GF-D8 (cell line): ENCODE measurements at regions not wholly inside any gene's neighbourhood (a gene's known extent, or its start where the extent isn't known, plus 50 kb on each side); places are given as distances from the start of the nearest gene placed in this dataset.
"Not testable (repeated sequence)": the region's sequence is repeated elsewhere in the genome, so short reads cannot be mapped to it uniquely, and the experiment has no call there.

Source experiments
- DNase-seq: peaks from one replicate; lab custom pipeline; 2025; lab: John Stamatoyannopoulos, UW

DNA sequence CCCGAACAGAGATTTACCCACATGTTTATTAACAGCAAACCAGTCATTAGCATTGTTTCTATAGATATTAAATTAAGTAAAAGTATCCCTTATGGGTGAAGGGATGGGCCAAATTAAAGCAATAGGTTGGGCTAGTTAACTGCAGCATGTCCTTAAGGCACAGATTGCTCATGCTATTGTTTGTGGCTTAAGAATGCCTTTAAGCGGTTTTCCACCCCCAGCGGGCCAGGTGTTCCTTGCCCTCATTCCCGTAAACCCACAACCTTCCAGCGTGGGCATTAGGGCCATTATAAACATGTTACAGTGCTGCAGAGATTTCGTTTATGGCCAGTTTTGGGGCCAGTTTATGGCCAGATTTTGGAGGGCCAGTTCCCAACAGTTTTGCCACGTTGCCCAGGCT lies 245.3 kb upstream of the PROK2 start:
- DNase-seq = not testable (repeated sequence)

DNA sequence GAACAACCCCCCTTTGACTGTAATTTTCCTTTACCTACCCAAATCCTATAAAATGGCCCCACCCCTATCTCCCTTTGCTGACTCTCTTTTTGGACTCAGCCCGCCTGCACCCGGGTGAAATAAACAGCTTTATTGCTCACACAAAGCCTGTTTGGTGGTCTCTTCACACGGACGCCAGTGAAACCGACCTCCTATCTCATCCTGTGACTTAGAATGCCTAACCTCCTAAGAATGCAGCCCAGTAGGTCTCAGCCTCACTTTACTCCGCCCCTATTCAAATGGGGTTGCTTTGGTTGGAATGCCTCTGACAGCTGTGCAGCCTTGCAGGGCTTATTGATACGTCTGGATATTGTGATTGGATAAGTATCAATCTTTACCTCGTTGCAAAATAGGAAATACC lies 243.8 kb upstream of the PROK2 start:
- not testable (repeated sequence) for DNase-seq

DNA sequence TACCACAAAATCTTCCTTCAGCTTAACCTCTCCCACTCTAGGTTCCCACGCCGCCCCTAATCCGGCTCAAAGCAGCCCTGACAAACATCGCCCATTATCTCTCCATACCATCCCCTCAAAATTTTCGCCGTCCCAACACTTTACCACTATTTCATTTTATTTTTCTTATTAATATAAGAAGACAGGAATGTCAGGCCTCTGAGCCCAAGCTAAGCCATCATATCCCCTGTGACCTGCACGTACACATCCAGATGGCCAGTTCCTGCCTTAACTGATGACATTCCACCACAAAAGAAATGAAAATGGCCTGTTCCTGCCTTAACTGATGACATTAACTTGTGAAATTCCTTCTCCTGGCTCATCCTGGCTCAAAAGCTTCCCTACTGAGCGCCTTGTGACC lies 243.4 kb upstream of the PROK2 start:
- not testable (repeated sequence) for DNase-seq

DNA sequence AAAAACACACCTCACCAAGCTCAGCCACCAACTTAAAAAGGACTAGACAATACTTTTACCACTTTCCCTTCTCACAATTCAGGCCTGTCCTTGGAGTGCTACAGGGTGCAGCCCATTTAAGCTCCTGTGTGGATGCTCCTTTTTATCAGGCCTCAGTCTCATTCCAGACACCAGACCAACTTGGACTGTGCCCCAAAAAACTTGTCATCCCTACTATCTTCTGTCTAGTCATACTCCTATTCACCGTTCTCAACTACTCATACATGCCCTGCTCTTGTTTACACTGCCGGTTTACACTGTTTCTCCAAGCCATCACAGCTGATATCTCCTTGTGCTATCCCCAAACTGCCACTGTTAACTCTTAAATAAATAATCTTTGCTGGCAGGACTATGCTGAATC lies 242.8 kb upstream of the PROK2 start:
- DNase-seq = not testable (repeated sequence)

DNA sequence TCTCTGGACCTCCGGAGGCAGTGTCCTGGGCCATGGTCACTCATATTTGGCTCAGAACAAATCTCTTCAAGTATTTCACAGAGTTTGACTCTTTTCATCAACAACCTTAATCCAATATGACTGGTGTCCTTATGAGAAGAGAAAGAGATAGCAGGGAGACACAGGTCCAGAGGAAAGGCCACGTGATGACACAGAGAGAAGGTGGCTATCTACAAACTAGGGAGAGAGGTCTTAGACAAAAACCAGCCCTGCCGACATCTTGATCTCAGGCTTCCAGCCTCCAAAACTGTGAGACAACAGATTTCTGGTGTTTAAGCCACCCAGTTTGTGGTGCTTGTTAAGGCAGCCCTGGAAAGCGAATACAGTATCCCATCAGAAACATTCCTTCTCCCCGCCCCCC lies 237.1 kb upstream of the PROK2 start:
- DNase-seq = no peak

DNA sequence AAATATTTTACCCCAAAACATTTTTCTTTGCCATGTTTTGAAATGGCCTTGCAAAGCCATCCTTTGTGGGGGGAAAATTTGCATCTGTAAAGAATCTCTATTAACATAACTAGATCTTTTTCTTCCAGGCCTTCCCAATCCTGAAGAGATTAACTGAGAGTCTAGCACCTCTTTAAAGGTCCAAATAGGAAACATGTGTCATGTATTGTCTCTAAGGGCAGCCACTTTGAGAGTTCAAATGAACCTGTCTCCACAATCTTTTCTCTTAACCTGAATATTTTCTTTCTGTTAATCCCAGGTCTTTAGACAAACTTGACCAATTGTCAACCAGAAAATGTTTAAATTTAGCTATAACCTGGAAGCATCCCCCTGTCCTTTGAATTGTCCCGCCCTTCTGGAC lies 236.6 kb upstream of the PROK2 start:
- no peak for DNase-seq

DNA sequence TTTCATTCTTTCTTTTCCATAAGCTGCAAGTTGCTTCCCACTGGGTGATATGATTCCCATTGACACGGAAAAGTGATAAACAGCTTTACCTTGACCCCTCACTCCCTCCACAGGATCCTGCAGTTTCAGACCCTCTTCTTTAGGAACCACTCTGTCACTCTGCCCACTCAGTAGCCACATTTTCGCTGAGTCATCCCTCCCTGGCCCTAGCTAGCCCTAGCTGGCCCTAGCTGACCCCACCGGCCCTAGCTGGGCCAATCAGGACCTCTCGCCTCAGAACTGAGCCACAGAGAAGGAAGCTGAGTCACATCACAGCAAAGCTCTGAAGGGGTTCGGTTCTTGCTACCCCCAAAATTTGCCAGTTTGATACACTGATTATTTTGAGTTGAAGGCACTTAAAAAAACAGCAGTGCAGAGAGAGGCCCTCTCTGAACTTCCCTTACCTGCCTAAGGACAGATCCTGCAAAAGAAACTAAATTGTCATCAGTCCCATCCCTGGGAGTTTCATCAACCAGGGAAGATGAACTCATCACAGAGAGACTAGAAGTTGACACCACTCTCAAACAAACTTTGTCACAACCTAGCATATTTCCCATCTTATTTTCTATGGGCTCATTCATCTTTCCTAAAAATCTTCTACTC lies 233.5 kb upstream of the PROK2 start:
- DNase-seq = no peak

DNA sequence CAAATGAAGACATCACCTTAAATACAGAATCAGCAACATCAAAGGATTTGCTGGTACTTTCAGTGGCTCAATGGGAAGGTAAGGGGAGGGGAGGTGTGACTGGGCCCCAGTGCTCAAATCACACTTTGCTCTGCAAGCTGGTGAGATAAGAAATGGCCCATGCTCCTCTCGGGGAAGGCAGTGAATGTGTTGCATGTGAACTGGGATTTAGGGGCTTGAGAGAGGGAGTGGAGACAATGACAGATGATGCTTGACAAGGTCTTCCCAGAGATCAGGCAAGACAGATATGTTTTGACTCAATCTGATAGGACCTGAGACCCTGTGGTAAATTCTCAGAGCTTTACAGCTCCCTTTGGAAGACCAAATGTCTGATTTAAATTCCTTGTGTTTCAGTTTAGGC lies 233.0 kb upstream of the PROK2 start:
- DNase-seq = no peak

DNA sequence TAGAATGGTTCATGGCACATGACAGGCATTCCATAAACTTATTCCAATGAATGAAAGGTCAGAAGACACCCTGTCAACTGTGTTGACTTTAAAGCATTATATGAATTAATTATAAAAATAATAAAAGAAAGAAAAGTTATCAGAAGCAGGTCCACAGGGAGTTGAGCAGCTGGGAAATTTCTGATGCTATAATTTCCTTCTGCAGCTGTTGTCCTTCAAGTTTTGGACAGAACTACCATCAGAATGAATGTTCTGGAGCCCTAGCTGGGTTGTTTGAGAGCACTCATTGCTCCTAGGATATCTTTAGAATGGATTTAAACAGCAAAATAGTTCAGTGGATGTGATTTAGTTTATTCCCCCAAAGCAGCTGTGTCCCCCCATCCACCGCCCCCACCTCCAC lies 232.4 kb upstream of the PROK2 start:
- no peak for DNase-seq

DNA sequence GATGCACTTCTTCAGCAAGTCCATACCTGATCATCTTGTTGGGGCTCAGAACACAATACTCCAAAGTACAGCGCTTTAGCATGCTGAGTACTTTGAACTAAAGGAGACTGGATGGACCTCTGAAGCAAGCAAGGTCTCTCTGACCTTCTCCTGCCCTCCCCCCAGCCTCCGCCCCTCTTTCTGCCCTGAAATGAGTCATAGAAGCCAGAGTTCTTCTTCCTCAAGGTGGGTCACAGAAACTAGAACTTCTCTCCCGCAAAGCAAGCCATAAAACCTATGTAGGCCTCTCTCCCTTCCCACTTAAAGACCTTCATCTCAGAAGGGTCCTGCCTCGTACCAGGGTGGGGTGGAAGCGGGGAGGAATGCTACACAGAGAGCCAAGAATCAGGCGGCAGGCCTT lies 230.5 kb upstream of the PROK2 start:
- DNase-seq = no peak

DNA sequence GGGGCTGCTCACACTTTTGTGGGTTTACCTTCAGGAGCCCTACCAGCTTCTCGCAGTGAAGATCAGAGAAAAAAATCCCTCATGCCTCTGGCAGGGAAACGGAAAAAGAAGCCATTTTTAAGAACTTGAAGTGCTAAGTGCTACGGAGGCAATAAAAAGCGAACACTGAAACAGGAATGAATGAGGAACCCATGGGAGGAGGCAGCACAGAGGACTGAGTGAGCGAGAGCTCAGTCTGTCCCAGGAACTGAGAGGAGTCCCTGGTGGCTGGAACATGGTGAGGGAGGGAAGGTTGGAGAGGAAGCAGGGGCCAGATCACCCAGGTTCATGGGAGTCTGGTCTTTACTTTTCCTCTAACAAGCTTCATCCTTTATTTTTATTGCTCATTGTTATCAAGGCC lies 228.1 kb upstream of the PROK2 start:
- DNase-seq = no peak

DNA sequence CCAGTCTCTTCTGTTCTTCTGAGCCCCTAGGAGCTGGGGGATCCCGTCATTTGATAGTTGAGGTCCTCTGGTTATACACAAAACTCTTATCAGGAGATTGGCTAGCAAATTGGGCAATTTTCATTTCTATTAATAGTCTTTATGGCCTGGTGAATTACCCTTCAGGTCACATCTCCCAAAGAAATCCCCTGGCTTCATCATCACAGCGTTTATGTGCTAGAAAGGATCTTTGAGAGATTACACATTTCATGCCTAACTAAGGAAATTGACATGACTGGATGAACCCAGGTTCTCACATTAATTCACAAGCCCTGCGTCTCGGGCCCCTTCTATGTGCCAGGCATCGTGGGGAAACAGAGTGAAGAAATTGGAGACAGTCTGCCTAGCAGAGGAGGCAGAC lies 227.4 kb upstream of the PROK2 start:
- no peak for DNase-seq

DNA sequence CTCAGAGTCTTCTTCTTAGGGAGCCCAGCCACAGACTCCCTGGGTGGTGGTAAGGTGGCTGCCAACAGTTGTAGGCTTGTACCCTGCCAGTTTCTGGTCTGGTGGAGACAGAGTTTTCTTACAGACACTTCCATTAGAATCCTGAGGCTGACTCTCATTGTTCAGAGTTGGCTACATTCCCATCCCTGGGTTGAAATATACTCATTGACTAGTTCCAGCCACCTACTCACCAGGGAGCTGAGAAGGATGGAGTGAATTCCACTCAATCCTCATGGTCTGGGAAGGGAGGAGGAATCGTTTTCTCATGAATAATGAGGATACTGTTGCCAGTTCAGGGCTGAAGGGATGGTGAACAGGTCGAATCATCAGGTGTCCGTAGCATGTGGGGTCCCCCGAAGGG lies 226.5 kb upstream of the PROK2 start:
- no peak for DNase-seq

DNA sequence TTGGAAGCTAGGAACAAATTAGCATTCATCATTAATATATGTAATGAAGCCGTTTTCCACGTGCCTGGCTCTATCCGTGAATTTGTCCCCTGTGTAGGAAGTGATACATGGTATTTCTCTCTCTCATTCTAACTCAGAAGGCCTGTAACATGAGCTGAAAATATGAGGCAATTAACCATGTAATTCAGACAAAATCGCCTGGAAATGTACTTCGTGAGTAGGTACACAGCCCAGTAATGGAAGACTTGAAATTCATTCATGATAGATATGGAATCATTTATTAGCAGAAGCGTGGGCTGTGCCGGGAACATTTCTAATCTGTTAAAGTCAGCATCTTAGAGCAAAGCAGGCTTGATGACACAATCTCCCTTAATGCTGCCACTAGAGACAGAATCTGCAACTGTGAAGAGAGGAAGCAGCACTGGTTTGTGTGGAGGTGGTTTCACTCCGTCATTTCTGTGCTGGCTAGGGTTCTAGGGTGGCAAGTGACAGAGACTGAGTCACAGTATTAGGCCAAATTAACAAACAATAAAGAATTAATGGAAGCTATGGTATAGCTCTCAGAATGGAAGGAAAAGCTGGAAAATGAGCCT lies 225.0 kb upstream of the PROK2 start:
- DNase-seq = no peak

DNA sequence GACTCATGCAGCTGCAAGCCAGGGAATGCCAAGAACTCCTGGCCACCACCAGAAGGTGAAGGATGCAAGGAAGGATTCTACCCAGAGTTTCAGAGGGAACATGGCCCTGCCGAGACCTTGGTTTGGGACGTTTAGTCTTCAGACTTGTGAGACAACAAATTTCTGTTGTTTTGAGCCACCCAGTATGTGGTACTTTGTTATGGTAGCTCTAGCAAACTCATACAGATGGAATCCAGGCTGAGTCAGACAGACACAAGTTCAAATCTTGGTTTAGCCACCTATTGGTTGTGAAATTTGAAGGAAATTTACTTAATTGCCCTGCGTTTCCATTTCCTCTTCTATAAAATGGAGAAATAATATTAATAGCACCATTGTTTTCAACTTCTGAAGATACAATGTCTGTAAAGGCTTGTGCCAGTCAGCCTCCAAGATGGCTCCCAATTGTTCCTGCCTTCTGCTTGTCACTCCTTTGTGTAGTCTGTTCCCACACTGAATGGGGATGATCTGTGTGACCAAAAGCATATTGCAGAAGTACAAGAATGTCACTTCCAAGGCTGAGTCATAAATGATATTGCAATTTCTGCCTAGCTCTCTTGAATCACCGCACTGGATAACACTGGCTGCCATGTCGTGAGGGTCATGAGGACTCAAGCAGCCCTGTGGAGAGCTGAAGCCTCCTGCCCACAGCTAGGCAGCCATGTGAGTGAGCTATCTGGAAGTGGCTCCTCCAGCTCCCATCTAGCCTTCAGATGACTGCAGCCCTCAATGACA lies 223.5 kb upstream of the PROK2 start:
- DNase-seq = no peak

DNA sequence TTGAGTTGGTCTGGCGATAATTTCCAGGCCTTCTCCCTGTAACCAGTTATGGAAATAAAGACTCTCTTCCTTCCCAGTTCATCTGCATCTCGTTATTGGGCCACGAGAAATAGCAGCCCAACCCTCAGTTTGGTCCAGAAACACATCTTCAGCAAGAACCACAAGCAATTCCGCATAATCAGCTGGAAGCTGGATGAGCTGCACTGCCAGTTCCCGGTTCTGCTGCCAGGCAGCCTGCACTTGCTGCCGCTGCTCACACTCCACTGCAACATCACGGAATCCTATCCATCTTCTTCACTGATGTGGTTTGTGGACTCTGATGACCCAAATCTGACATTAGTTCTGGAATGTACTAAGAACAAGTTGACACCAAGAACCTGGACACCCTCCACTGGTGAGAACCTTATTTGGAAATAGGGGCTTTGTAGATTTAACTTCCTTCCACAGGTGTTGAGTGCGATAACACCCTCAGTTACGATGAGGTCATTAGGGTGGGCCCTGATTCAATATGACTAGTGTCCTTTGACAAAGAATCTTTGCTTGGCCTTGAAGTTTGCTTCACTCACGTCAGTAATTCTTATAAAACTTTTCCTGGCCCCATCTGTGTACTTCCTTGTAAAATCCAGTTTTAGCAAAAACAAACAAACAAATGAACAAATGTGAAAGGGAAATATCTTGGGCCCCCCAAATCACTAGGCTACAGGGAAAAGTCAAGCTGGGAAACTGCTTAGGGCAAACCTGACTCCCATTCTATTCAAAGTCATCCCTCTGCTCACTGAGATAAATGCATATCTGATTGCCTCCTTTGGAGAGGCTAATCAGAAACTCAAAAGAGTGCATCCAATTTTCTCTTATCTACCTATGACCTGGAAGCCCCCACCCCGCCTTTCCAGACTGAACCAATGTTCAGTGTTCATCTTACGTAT lies 221.9 kb upstream of the PROK2 start:
- DNase-seq = no peak

DNA sequence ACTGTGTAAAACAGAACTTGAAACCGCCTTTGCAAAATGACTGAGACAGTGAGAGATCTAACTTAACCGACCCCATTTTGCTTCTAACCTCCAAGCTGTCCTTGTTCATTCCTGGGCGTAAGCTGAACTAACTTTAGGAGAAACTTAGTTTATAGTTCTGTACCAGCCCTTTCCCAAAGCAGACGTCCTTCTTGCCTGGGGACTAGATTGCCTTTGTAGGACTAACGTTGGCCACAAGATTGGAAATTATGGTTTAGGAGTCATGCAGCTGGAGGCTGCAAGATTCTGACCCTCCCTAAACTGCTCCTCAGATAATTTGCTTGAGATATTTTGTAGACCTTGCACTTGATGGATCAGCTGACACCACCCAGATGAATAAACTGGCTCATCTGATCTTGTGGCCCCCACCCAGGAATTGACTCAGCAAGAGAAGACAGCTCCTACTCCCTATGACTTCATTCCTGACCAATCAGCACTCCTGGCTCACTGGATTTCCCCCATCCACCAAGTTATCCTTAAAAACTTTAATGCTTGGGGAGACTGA lies 219.9 kb upstream of the PROK2 start:
- DNase-seq = no peak

DNA sequence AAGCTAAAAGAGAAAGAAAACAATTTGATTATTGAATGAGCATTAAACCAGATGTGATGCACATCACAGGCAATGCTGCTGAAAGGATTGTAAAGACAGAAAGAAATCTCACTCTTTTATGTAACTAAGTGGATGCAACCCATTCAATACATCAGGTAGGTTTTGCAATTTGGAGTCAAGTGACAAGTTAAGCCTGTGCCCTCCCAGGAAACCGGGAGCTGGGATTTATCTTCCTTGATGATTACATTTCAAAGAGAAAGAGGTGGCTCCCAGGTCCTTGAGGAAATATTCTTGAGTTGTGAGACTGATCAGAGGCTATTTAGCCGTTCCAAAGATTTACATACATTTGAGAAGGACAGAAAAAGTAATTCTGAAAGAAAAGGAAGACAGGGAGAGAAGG lies 219.0 kb upstream of the PROK2 start:
- DNase-seq = no peak

DNA sequence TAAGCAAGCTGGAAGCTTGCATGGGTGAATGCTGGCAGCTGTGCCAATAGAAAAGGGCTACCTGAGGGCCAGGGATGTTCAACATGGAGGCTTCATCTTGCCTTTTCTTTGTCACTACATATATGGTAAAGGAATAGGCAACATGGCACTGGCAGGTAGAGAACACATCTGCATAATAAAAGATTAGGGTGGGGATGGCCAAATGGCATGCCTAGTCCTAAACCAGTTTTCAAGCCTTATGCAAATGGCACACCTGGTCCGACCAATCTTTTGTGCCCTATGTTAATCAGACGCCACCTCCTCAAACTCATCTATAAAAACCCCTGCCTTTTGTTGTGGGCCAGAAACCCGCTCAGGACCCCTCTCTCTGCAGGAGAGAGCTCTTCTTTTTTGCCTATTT lies 216.8 kb upstream of the PROK2 start:
- no peak for DNase-seq

DNA sequence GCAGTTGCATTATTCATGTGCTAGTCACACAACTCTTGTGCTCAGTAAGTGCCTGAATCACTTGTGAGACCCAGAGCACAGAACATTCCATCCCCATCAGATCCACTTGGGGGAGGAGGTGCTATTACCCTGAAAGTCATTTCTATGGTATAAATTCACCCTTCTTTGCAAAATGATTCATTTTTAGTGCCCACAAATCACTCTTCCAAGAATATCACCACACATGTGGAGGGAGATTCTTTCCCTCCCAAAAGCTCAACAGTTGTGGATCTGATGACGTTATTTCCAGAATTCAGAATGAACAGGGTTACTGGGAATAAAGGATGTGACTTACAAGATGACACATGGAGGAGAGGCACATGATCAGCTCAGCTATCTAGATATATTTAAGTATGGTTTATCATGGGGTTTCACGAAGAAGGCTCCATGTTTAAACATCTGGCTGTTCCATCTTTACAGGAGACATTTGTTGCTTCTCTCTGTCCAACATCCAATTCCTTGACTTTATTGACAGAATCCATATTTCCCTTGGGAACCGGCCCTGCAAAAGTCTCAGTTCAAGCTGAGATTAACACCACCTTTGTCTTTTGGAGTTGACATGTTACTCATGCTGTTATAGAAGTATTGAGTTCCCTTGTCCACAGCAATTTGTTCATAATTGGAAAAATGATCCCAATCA lies 214.2 kb upstream of the PROK2 start:
- DNase-seq = no peak

DNA sequence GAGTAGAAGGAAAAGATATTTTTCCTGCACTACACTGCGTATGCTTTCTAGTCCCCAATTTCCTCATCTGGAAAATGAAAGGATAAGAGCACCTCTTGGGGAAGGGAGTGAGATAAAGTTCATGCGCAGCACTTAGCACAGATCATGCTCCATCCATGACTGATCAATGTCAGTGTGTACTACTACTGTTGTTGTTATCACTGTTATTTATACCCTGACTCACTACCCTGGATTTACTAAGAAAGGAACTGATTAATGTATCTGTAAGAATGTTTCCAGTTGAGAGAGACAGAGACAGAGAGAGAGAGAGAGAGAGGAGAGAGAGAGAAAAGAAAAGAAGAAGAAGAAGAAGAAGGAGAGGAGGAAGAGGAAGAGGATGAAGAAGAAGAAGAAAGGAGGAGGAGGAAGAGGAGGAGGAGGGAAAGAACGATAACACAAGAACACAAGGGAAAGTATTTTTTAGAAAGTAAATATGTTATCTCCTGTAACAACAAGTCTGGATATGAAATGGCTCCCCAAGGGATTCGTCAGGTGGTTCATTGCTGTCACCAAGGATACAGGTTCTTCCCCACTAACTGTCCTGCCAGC lies 212.2 kb upstream of the PROK2 start:
- DNase-seq = no peak
